Gastrocnemius medialis (tissue), 4 donors: ENCODE measurements at regions not wholly inside any gene's neighbourhood (a gene's known extent, or its start where the extent isn't known, plus 50 kb on each side); places are given as distances from the start of the nearest gene placed in this dataset.

ENCODE experiments used
- POLR2A ChIP-seq, 2 donors: fragments of 450-650 bp; IDR thresholded peaks; one replicate each; pipeline ENCODE4 v1.6.1; 2017; ENCODE audit warnings: antibody characterized with exemption in 2 of 2, mild to moderate bottlenecking in 2 of 2, moderate library complexity in 2 of 2
- TF ChIP-seq, protein P1 (sequence below), 5 experiments: fragments of 450-650 bp in 3 of 5; fragments of 200-600 bp in 2 of 5; sonication (generic) in 2 of 5; IDR thresholded peaks in 4 of 5; conservative IDR thresholded peaks in 1 of 5; 1 replicate in 4 of 5; 2 replicates in 1 of 5; pipeline ENCODE4 v1.5.1; 2016 to 2019; ENCODE audit warnings: antibody characterized with exemption in 5 of 5, mild to moderate bottlenecking in 3 of 5, moderate library complexity in 3 of 5

DNA sequence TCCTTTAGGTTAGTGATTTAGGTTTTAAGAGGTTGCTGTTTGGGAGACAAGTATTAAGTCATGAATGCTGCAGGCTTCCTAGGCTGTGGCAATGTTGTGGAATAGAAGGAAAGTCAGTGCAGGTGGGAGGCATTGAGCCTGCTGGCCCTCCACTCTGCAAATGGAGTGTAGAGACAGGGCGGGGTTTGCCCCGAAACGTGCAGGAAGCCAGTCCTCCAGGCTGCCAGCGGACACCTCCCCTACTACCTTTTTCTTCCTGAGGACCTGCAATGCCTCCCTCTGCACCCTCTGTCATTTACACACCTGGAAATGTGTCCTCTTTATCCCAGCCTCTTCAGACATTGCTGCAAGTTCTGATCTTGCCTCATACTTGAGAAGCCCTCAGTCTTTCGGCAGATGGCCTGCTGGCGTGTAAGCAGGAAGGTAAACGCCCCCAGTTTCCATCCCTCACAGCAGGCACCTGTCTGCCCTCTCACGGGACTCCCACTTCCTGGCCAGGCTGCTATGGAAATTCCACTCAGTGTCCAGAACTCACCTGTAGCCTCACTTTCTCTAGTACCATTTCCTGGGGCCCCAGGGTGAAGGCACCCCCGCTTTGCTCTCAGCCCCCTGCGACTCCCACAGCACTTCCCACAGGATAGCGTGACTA, 81.6 kb upstream of the BOD1 start:
- TF ChIP-seq, protein P1, sequence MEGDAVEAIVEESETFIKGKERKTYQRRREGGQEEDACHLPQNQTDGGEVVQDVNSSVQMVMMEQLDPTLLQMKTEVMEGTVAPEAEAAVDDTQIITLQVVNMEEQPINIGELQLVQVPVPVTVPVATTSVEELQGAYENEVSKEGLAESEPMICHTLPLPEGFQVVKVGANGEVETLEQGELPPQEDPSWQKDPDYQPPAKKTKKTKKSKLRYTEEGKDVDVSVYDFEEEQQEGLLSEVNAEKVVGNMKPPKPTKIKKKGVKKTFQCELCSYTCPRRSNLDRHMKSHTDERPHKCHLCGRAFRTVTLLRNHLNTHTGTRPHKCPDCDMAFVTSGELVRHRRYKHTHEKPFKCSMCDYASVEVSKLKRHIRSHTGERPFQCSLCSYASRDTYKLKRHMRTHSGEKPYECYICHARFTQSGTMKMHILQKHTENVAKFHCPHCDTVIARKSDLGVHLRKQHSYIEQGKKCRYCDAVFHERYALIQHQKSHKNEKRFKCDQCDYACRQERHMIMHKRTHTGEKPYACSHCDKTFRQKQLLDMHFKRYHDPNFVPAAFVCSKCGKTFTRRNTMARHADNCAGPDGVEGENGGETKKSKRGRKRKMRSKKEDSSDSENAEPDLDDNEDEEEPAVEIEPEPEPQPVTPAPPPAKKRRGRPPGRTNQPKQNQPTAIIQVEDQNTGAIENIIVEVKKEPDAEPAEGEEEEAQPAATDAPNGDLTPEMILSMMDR (IDR thresholded peaks at IDR 0.05 in 4 of 5, conservative IDR thresholded peaks at IDR 0.05 in 1 of 5), result no peak
- TF ChIP-seq POLR2A (IDR thresholded peaks at IDR 0.05), result no peak
